OCI-LY1 (cell line): ENCODE measurements at regions not wholly inside any gene's neighbourhood (a gene's known extent, or its start where the extent isn't known, plus 50 kb on each side); places are given as distances from the start of the nearest gene placed in this dataset.

Source experiments
- H2AFZ ChIP-seq: fragments of 200-600 bp; sonication (generic), shearing (Covaris generic); 2 replicates; pipeline ENCODE4 v1.6.0; 2014; ENCODE audit warnings: antibody characterized with exemption, mild to moderate bottlenecking, low read length
- H3F3A ChIP-seq: fragments of 200-600 bp; sonication (generic), shearing (Covaris generic); 2 replicates; pipeline ENCODE4 v1.6.0; 2014; ENCODE audit warnings: mild to moderate bottlenecking, antibody characterized with exemption, low read length, moderate library complexity; ENCODE audit not compliant: insufficient read depth
- H3K27ac ChIP-seq: fragments of 200-600 bp; sonication (generic); 2 replicates; pipeline ENCODE4 v1.5.1; 2014; ENCODE audit warnings: low read length, mixed run types, mild to moderate bottlenecking, low read depth; ENCODE audit not compliant: poor library complexity, severe bottlenecking
- H3K27me3 ChIP-seq: fragments of 200-600 bp; sonication (generic); 2 replicates; pipeline ENCODE4 v1.6.0; 2014; ENCODE audit warnings: antibody characterized with exemption, mild to moderate bottlenecking, low read length, moderate library complexity; ENCODE audit not compliant: insufficient read depth
- H3K36me3 ChIP-seq: fragments of 200-600 bp; sonication (generic); 2 replicates; pipeline ENCODE4 v1.6.1; 2014; ENCODE audit warnings: mild to moderate bottlenecking, antibody characterized with exemption, low read length, moderate library complexity, mixed read lengths; ENCODE audit not compliant: insufficient read depth
- H3K4me1 ChIP-seq: fragments of 200-600 bp; sonication (generic); 2 replicates; pipeline ENCODE4 v1.5.1; 2014; ENCODE audit warnings: mild to moderate bottlenecking, low read length, moderate library complexity; ENCODE audit not compliant: insufficient read depth, severe bottlenecking
- H3K4me2 ChIP-seq: fragments of 200-600 bp; sonication (generic), shearing (Covaris generic); 2 replicates; pipeline ENCODE4 v1.6.1; 2014; ENCODE audit warnings: low read length
- H3K4me3 ChIP-seq: fragments of 200-600 bp; sonication (generic); 2 replicates; pipeline ENCODE4 v1.5.1; 2014; ENCODE audit warnings: low read length, low read depth, mild to moderate bottlenecking, mixed read lengths; ENCODE audit not compliant: poor library complexity, severe bottlenecking
- H3K79me2 ChIP-seq: fragments of 200-600 bp; shearing (Covaris generic); 2 replicates; pipeline ENCODE4 v1.6.1; 2016; ENCODE audit warnings: mixed run types, low read length, mixed read lengths; ENCODE audit not compliant: insufficient read depth
- H3K9ac ChIP-seq: fragments of 200-600 bp; sonication (generic), shearing (Covaris generic); 2 replicates; pipeline ENCODE4 v1.6.1; 2014; ENCODE audit warnings: mild to moderate bottlenecking, low read length, mixed read lengths
- H3K9me2 ChIP-seq: fragments of 200-600 bp; sonication (generic), shearing (Covaris generic); 2 replicates; pipeline ENCODE4 v1.6.1; 2014; ENCODE audit warnings: low read depth, mild to moderate bottlenecking, low read length, mixed read lengths
- H3K9me3 ChIP-seq: fragments of 200-600 bp; shearing (Covaris generic); 2 replicates; pipeline ENCODE4 v1.6.1; 2014; ENCODE audit warnings: low read length, mixed read lengths
- H4K20me1 ChIP-seq: fragments of 200-600 bp; sonication (generic), shearing (Covaris generic); 2 replicates; pipeline ENCODE4 v1.6.0; 2016; ENCODE audit warnings: mild to moderate bottlenecking, low read length; ENCODE audit not compliant: insufficient read depth
- CTCF ChIP-seq: fragments of 200-600 bp; sonication (generic), shearing (Covaris generic); IDR thresholded peaks from 2 replicates; pipeline ENCODE4 v1.5.1; 2017; ENCODE audit warnings: mild to moderate bottlenecking, antibody characterized with exemption, low read length, moderate library complexity, mixed read lengths
- EZH2 ChIP-seq: fragments of 200-600 bp; sonication (generic), shearing (Covaris generic); IDR thresholded peaks from 2 replicates; pipeline ENCODE4 v1.8.0; 2017; ENCODE audit warnings: borderline replicate concordance, mixed run types, mild to moderate bottlenecking, antibody characterized with exemption, low read length, moderate library complexity, mixed read lengths

DNA sequence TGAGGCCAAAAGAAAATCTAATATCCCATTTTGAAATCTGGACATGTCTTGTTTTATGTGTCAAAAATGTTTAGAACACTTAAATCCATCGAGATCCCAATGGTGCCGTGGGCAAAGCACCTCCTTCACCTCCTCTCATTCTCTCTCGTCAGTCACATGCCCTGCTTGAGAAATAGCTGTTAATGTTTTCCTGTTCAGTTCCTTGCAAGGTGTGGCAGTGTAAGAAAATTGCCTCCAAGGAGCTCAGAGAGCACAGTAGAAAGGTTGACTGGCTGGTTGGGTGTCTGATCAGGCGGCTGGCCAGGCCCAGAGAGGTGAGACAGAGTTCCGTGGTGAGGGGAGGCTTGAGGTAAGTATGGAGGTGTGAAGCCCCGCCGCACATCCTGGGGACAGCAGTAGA lies 210.2 kb downstream of the TSN start:
- H3F3A ChIP-seq: no peaks in the 10 kb centered on the region
- no peak overlapping the region for H3K4me3 ChIP-seq
- H4K20me1 ChIP-seq: no peaks in the 10 kb centered on the region
- H3K27me3 ChIP-seq: no peaks in the 10 kb centered on the region
- H2AFZ ChIP-seq: no peak overlapping the region
- TF ChIP-seq CTCF (no peak), EZH2 (no peak)
- no peaks in the 10 kb centered on the region for H3K9me3 ChIP-seq
- no peaks in the 10 kb centered on the region for H3K9me2 ChIP-seq
- peaks cover 7% of the 10 kb centered on the region; the same call in 1 of the 2 replicates for H3K36me3 ChIP-seq
- no peak overlapping the region for H3K27ac ChIP-seq
- no peak overlapping the region for H3K9ac ChIP-seq
- peaks cover 12% of the 10 kb centered on the region for H3K4me1 ChIP-seq
- H3K79me2 ChIP-seq: no peaks in the 10 kb centered on the region
- no peak overlapping the region for H3K4me2 ChIP-seq

GRCh38 chr2:121966663-121967062 lies 211.2 kb downstream of the TSN start:
- Histone ChIP-seq H4K20me1 (no peaks in the 10 kb centered on the region), H3K9ac (no peak overlapping the region), H3K27ac (no peak overlapping the region), H3K9me3 (no peaks in the 10 kb centered on the region), H2AFZ (no peak overlapping the region), H3K4me1 (peaks cover 12% of the 10 kb centered on the region), H3K36me3 (peaks cover 7% of the 10 kb centered on the region; the same call in 1 of the 2 replicates), H3K9me2 (no peaks in the 10 kb centered on the region), H3K4me3 (no peak overlapping the region), H3K4me2 (no peak overlapping the region), H3K27me3 (no peaks in the 10 kb centered on the region), H3K79me2 (no peaks in the 10 kb centered on the region), H3F3A (no peaks in the 10 kb centered on the region)
- TF ChIP-seq CTCF (no peak), EZH2 (no peak)

- no peak overlapping the region for H3K9ac ChIP-seq
- no peaks in the 10 kb centered on the region for H3K9me2 ChIP-seq
- no peaks in the 10 kb centered on the region for H3K36me3 ChIP-seq
- no peaks in the 10 kb centered on the region for H3F3A ChIP-seq
- TF ChIP-seq CTCF: no peak
- no peaks in the 10 kb centered on the region for H4K20me1 ChIP-seq
- peaks cover 37% of the 10 kb centered on the region for H3K4me1 ChIP-seq
- H3K4me2 ChIP-seq: no peak overlapping the region
- H3K4me3 ChIP-seq: no peak overlapping the region
- no peaks in the 10 kb centered on the region for H3K79me2 ChIP-seq
- no peak overlapping the region for H2AFZ ChIP-seq
- peak overlapping the region; percentile 3 for H3K27ac ChIP-seq
- no peaks in the 10 kb centered on the region for H3K9me3 ChIP-seq
- no peaks in the 10 kb centered on the region for H3K27me3 ChIP-seq
These were observed 213.7 kb downstream of the TSN start for GRCh38 chr2:121969166-121969565.
